Heart left ventricle (tissue), 16 donors: ENCODE measurements at regions not wholly inside any gene's neighbourhood (a gene's known extent, or its start where the extent isn't known, plus 50 kb on each side); places are given as distances from the start of the nearest gene placed in this dataset.

Experiments
- ATAC-seq, 4 donors: fragments of 200-7000 bp; cut with Tn5 transposase; one replicate each; pipeline ENCODE4 v1.9.1; 2020 to 2022; ENCODE audit warnings: moderate library complexity in 4 of 4, mild to moderate bottlenecking in 3 of 4, moderate number of reproducible peaks in 1 of 4
- DNase-seq, 5 donors: peaks; one replicate each; pipeline ENCODE4 v3.0.0-alpha.2; 2020
- H3K27ac ChIP-seq, 12 donors: fragments of 200-600 bp; sonication (generic) in 4 of 12; one replicate each; pipeline versions ENCODE4 v1.5.0 to v1.8.0; 2016 to 2022; ENCODE audit warnings: mild to moderate bottlenecking in 2 of 12
- H3K27me3 ChIP-seq, 9 donors: fragments of 200-600 bp; sonication (generic) in 2 of 9; one replicate each; pipeline versions ENCODE4 v1.5.1 to v1.8.0; 2016 to 2022; ENCODE audit warnings: mild to moderate bottlenecking in 3 of 9
- H3K36me3 ChIP-seq, 9 donors: fragments of 200-600 bp; sonication (generic) in 2 of 9; one replicate each; pipeline versions ENCODE4 v1.5.0 to v1.8.0; 2018 to 2022; ENCODE audit warnings: mild to moderate bottlenecking in 2 of 9
- H3K4me1 ChIP-seq, 12 donors: fragments of 200-600 bp; sonication (generic) in 4 of 12; one replicate each; pipeline versions ENCODE4 v1.5.0 to v1.8.0; 2016 to 2022; ENCODE audit warnings: mild to moderate bottlenecking in 3 of 12
- H3K4me3 ChIP-seq, 12 donors: fragments of 200-600 bp; sonication (generic) in 4 of 12; one replicate each; pipeline versions ENCODE4 v1.5.0 to v1.8.0; 2017 to 2022; ENCODE audit warnings: mild to moderate bottlenecking in 9 of 12, moderate library complexity in 4 of 12
- H3K9me3 ChIP-seq, 12 donors: fragments of 200-600 bp; sonication (generic) in 4 of 12; one replicate each; pipeline versions ENCODE4 v1.5.0 to v1.8.0; 2016 to 2022; ENCODE audit warnings: mild to moderate bottlenecking in 1 of 12
- POLR2A ChIP-seq, 2 donors: fragments of 450-650 bp; IDR thresholded peaks; one replicate each; pipeline ENCODE4 v1.6.1; 2017; ENCODE audit warnings: antibody characterized with exemption in 2 of 2, mild to moderate bottlenecking in 2 of 2, moderate library complexity in 2 of 2
- WGBS, 4 donors: extraction: QIAGEN DNeasy Blood & Tissue Kit in 2 of 4; methylation state at CpG; one replicate each; pipeline versions ENCODE4 v1.1.5 to v1.1.7; 2013 to 2018; 5-methylcytosine and 5-hydroxymethylcytosine counted together
- intact Hi-C, 10 donors: fragments of 100-400 bp; cut with DNase I; formaldehyde crosslinking; loops; one replicate each; pipeline versions ENCODE4 v1.11.1 to v1.14.2; 2022
- TF ChIP-seq, protein P1 (sequence below), 12 donors: fragments of 200-600 bp; sonication (generic) in 4 of 12; IDR thresholded peaks; one replicate each; pipeline versions ENCODE4 v1.5.0 to v1.8.0; 2018 to 2022; ENCODE audit warnings: antibody characterized with exemption in 12 of 12, mild to moderate bottlenecking in 5 of 12
- donor health status: ischemic (EF 13 %, LVEDD 7.1; RV severe dilation, severe dysfunction).
- donor health status: healthy with polysubstance abuse.
- donor health status: DM: no; HTN: yes; CAD: no.
- donor health status: DM: no; HTN: no; CAD: no.
- donor health status: ischemic (EF 25% LVEDD 6.9; RV normal size, moderate dysfunction).
- donor health status: ischemic (EF 25% LVEDD 5.7; RV mildly dilated, moderate dysfunction).
- donor health status: healthy.
- donor health status: DM: yes; HTN: yes; CAD: no.
- donor health status: ischemic (EF 35%, LVEDD 5.7; RV mildly dilated, moderate dysfunction).
- donor health status: nonischemic (EF 11% LVEDD 7.7; RV severe dilation, severe dysfunction).
- donor health status: DM: yes; HTN: yes; CAD: no.
- donor health status: PGD.
- donor health status: ischemic (EF 29% LVEDD 5.4; RV normal size, mild dysfunction).
- donor health status: nonischemic (EF 23%, LVEDD 6.1; RV moderate dilation, normal function).

DNA sequence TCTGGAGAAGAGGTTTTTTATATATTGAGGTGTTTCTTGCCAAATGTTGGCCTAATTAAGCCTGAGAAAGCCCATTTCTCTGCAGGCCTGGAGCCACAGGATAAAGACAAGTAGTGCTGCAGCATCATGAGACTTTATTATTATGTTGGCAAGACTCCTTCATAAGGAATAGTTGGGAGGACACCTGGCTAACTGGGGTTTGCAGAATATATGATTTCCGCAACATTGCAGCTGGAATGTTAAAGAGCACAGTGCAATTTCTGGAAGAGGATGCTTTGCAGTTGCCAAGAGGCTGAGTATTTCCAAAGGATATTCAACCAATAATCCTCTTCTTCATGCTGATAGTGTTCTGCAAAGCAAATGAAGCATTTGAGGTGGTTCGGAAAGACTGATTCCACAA is 1512.8 kb upstream of the LRRTM3 start:
- peaks cover 0 to 10% (median 0%) of the 10 kb centered on the region in 12 donors for H3K9me3 ChIP-seq
- no peak overlapping the region for H3K27ac ChIP-seq
- TF ChIP-seq, protein P1, sequence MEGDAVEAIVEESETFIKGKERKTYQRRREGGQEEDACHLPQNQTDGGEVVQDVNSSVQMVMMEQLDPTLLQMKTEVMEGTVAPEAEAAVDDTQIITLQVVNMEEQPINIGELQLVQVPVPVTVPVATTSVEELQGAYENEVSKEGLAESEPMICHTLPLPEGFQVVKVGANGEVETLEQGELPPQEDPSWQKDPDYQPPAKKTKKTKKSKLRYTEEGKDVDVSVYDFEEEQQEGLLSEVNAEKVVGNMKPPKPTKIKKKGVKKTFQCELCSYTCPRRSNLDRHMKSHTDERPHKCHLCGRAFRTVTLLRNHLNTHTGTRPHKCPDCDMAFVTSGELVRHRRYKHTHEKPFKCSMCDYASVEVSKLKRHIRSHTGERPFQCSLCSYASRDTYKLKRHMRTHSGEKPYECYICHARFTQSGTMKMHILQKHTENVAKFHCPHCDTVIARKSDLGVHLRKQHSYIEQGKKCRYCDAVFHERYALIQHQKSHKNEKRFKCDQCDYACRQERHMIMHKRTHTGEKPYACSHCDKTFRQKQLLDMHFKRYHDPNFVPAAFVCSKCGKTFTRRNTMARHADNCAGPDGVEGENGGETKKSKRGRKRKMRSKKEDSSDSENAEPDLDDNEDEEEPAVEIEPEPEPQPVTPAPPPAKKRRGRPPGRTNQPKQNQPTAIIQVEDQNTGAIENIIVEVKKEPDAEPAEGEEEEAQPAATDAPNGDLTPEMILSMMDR (IDR thresholded peaks at IDR 0.05): no peak
- TF ChIP-seq POLR2A (IDR thresholded peaks at IDR 0.05): no peak
- intact Hi-C loops: no loop called here
- no peaks in the 10 kb centered on the region for H3K27me3 ChIP-seq
- no peak overlapping the region for H3K4me3 ChIP-seq
- H3K36me3 ChIP-seq: no peaks in the 10 kb centered on the region
- 91 to 98% (median 94%) methylated on average over 2 of the region's 2 CpGs for WGBS, 4 donors
- DNase-seq: no peak
- ATAC-seq: no peak
- H3K4me1 ChIP-seq: no peaks in the 10 kb centered on the region

DNA sequence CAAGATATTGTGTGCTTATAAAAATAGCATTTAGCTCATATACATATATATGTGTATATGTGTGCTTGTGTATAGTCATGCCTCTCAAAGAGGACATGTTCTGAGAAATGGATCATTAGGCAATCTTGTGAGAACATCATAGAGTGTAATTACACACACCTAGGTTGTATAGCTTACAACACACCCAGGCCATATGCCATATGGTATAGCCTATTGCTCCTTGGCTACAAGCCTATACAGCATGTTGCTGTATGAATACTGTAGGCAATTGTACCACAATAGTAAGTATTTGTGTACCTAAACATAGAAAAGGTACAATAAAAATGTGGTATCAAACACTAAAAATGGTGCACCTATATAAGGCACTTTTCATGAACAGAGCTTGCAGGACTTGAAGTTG is 1510.5 kb upstream of the LRRTM3 start:
- Histone ChIP-seq H3K4me3 (no peak overlapping the region), H3K4me1 (no peaks in the 10 kb centered on the region), H3K9me3 (peaks cover 0 to 11% (median 0%) of the 10 kb centered on the region in 12 donors), H3K27me3 (no peaks in the 10 kb centered on the region), H3K36me3 (no peaks in the 10 kb centered on the region), H3K27ac (no peak overlapping the region)
- ATAC-seq: no peak
- intact Hi-C loops: no loop called here
- DNase-seq: no peak
- no peak for TF ChIP-seq POLR2A (IDR thresholded peaks at IDR 0.05)
- TF ChIP-seq, protein P1 (IDR thresholded peaks at IDR 0.05): no peak

DNA sequence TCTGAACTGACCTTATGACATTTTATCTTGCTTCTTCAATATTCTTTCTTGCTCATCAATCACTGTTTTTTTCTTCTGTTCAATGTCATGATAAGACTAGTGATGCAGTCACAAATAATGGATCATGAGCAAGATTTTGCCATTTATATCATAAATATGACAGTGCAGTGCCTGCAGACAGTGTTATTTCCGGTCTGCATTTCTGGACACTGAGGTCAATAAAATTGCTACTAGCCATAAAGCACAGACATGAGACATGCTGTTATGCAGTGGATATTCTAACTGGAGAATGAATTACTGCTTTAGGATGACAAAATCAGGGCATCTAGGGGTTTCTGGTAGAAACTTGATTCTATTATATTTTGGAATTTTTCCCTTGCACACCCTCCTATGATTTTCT is 1509.7 kb upstream of the LRRTM3 start:
- intact Hi-C loops: no loop called here

DNA sequence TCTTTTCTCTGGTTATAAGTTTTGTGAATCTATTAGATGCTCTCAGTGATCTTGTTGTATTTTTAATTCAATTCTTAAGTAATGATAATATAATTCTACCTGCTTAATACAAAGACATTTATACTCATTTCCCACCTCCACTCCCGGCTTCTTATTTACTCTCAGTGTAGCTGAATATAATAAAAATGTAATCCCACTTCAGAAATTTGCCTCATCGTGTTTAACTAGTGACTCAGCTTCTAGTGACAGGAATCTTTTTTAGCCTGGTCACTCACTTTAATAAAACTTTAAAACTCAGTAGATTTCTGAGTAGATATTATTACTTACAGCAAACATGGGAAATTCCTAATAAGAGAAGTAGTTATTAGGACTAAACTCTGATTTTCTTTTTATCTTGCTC is 1506.2 kb upstream of the LRRTM3 start:
- 67 to 75% (median 72%) methylated on average over 2 of the region's 2 CpGs for WGBS, 4 donors
- no peak overlapping the region for H3K27ac ChIP-seq
- H3K27me3 ChIP-seq: no peaks in the 10 kb centered on the region
- intact Hi-C loops: no loop called here
- DNase-seq (no peak), ATAC-seq (no peak)
- H3K4me3 ChIP-seq: no peak overlapping the region
- H3K9me3 ChIP-seq: peaks cover 0 to 11% (median 0%) of the 10 kb centered on the region in 12 donors
- H3K4me1 ChIP-seq: no peaks in the 10 kb centered on the region
- TF ChIP-seq, protein P1 (IDR thresholded peaks at IDR 0.05): no peak
- no peak for TF ChIP-seq POLR2A (IDR thresholded peaks at IDR 0.05)
- no peaks in the 10 kb centered on the region for H3K36me3 ChIP-seq

More for the DNA sequence above, 1509.7 kb upstream of the LRRTM3 start:
- ATAC-seq (no peak), DNase-seq (no peak)
- Histone ChIP-seq H3K9me3 (peaks cover 0 to 11% (median 0%) of the 10 kb centered on the region in 12 donors), H3K27ac (no peak overlapping the region), H3K27me3 (no peaks in the 10 kb centered on the region), H3K36me3 (no peaks in the 10 kb centered on the region), H3K4me1 (no peaks in the 10 kb centered on the region), H3K4me3 (no peak overlapping the region)
- TF ChIP-seq POLR2A (IDR thresholded peaks at IDR 0.05): no peak
- TF ChIP-seq, protein P1 (IDR thresholded peaks at IDR 0.05): no peak
- WGBS, 4 donors: 63 to 81% (median 78%) methylated on average over 1 of the region's 1 CpG
